Mucosa of gallbladder (tissue), 1 donor: ENCODE measurements at regions not wholly inside any gene's neighbourhood (a gene's known extent, or its start where the extent isn't known, plus 50 kb on each side); places are given as distances from the start of the nearest gene placed in this dataset.
"Not testable (repeated sequence)": the region's sequence is repeated elsewhere in the genome, so short reads cannot be mapped to it uniquely, and the experiment has no call there.

Experiments used
- DNase-seq: peaks from one replicate; pipeline ENCODE4 v3.0.0-alpha.2; 2020; ENCODE audit warnings: low spot score
- donor health status: DM: no; HTN: no; CAD: no.

- no peak for DNase-seq
Measured at GRCh38 chr2:16037808-16038457, 97.6 kb downstream of the MYCN start.

- DNase-seq, result no peak
Measured at GRCh38 chr2:16036951-16037350, 96.6 kb downstream of the MYCN start.

- no peak for DNase-seq
Measured at GRCh38 chr2:16035747-16036745, 95.7 kb downstream of the MYCN start.

- DNase-seq, result no peak
Measured at GRCh38 chr2:16034975-16035746, 94.8 kb downstream of the MYCN start.

- no peak for DNase-seq
Measured at GRCh38 chr2:16034151-16034974, 94.0 kb downstream of the MYCN start.

- no peak for DNase-seq
Measured at GRCh38 chr2:16033032-16033293, 92.6 kb downstream of the MYCN start.

- DNase-seq, result no peak
Measured at GRCh38 chr2:16032282-16033031, 92.1 kb downstream of the MYCN start.

GRCh38 chr2:16031848-16032159, 91.5 kb downstream of the MYCN start:
- DNase-seq, result peak; percentile 58

- DNase-seq, result no peak
Measured at GRCh38 chr2:16031058-16031847, 90.9 kb downstream of the MYCN start.

GRCh38 chr2:16030206-16031057, 90.1 kb downstream of the MYCN start:
- DNase-seq, result no peak

GRCh38 chr2:16028644-16029043, 88.3 kb downstream of the MYCN start:
- no peak for DNase-seq

GRCh38 chr2:16026816-16027501, 86.6 kb downstream of the MYCN start:
- no peak for DNase-seq

- DNase-seq, result no peak
Measured at GRCh38 chr2:16025876-16026640, 85.7 kb downstream of the MYCN start.

- DNase-seq, result no peak
Measured at GRCh38 chr2:16025211-16025875, 85.0 kb downstream of the MYCN start.

- not testable (repeated sequence) for DNase-seq
Measured at GRCh38 chr2:16024628-16025027, 84.3 kb downstream of the MYCN start.

GRCh38 chr2:16023506-16024360, 83.4 kb downstream of the MYCN start:
- DNase-seq, result no peak
